DND-41 (cell line): ENCODE measurements at regions not wholly inside any gene's neighbourhood (a gene's known extent, or its start where the extent isn't known, plus 50 kb on each side); places are given as distances from the start of the nearest gene placed in this dataset.

Experiments used
- CTCF ChIP-seq: IDR thresholded peaks from 2 replicates; pipeline ENCODE4 v1.5.1; 2012; ENCODE audit warnings: borderline replicate concordance, low read length, moderate library complexity, mild to moderate bottlenecking; ENCODE audit not compliant: poor library complexity, severe bottlenecking; ENCODE audit errors: extremely low read depth
- EZH2 ChIP-seq: IDR thresholded peaks from 3 replicates; pipeline ENCODE4 v1.6.1; 2012; ENCODE audit warnings: borderline replicate concordance, low read depth, mild to moderate bottlenecking, moderate library complexity, low read length, inconsistent platforms; ENCODE audit not compliant: severe bottlenecking

GRCh38 chr4:27315625-27316024 lies 455.0 kb downstream of the STIM2 start:
- no peak for TF ChIP-seq EZH2
- TF ChIP-seq CTCF: no peak
